Frontal cortex (tissue), 3 donors: ENCODE measurements at regions not wholly inside any gene's neighbourhood (a gene's known extent, or its start where the extent isn't known, plus 50 kb on each side); places are given as distances from the start of the nearest gene placed in this dataset.
"Not testable (repeated sequence)": the region's sequence is repeated elsewhere in the genome, so short reads cannot be mapped to it uniquely, and the experiment has no call there.

ENCODE experiments used
- DNase-seq, 2 donors: peaks; one replicate each; pipeline ENCODE4 v3.0.0; 2012; ENCODE audit warnings: low spot score in 2 of 2
- FAIRE-seq: peaks from 2 replicates; lab custom pipeline; 2012; peaks lifted over from hg19 to GRCh38; lab: Jason Lieb, UNC
- donor health status: control.
- donor health status: control.
- donor health status: control.

- FAIRE-seq (no peak), DNase-seq (no peak)
Measured at GRCh38 chr19:30249911-30250310, 122.3 kb upstream of the ZNF536 start.

GRCh38 chr19:30252214-30252613 lies 120.0 kb upstream of the ZNF536 start:
- FAIRE-seq (no peak), DNase-seq (no peak)

- DNase-seq (no peak), FAIRE-seq (no peak)
Measured at GRCh38 chr19:30253581-30253996, 118.6 kb upstream of the ZNF536 start.

- DNase-seq, result no peak
- no peak for FAIRE-seq
Measured at GRCh38 chr19:30254158-30254557, 118.0 kb upstream of the ZNF536 start.

GRCh38 chr19:30254789-30255188 lies 117.4 kb upstream of the ZNF536 start:
- FAIRE-seq (no peak), DNase-seq (no peak)

GRCh38 chr19:30255791-30256495 lies 116.2 kb upstream of the ZNF536 start:
- DNase-seq, result no peak

GRCh38 chr19:30256496-30256850 lies 115.7 kb upstream of the ZNF536 start:
- no peak for DNase-seq
- no peak for FAIRE-seq

More at GRCh38 chr19:30255791-30256495, 116.2 kb upstream of the ZNF536 start:
- no peak for FAIRE-seq

GRCh38 chr19:30263830-30264381 lies 108.3 kb upstream of the ZNF536 start:
- FAIRE-seq (no peak), DNase-seq (no peak)

GRCh38 chr19:30265918-30266317 lies 106.3 kb upstream of the ZNF536 start:
- DNase-seq, FAIRE-seq: not testable (repeated sequence)

- no peak for FAIRE-seq
- no peak for DNase-seq
Measured at GRCh38 chr19:30266687-30267086, 105.5 kb upstream of the ZNF536 start.

GRCh38 chr19:30267332-30267731 lies 104.9 kb upstream of the ZNF536 start:
- FAIRE-seq (no peak), DNase-seq (no peak)

GRCh38 chr19:30268601-30269000 lies 103.6 kb upstream of the ZNF536 start:
- no peak for FAIRE-seq
- no peak for DNase-seq

GRCh38 chr19:30269638-30270037 lies 102.5 kb upstream of the ZNF536 start:
- DNase-seq (no peak), FAIRE-seq (no peak)

- no peak for DNase-seq
- no peak for FAIRE-seq
Measured at GRCh38 chr19:30271816-30272215, 100.4 kb upstream of the ZNF536 start.

GRCh38 chr19:30272554-30272953 lies 99.6 kb upstream of the ZNF536 start:
- DNase-seq, result no peak
- no peak for FAIRE-seq

GRCh38 chr19:30273184-30273583 lies 99.0 kb upstream of the ZNF536 start:
- FAIRE-seq, result no peak

GRCh38 chr19:30274987-30275386 lies 97.2 kb upstream of the ZNF536 start:
- FAIRE-seq, result no peak
- no peak for DNase-seq

More at GRCh38 chr19:30273184-30273583, 99.0 kb upstream of the ZNF536 start:
- DNase-seq, result no peak

GRCh38 chr19:30276011-30276882 lies 95.9 kb upstream of the ZNF536 start:
- FAIRE-seq (no peak), DNase-seq (no peak)

- DNase-seq (no peak), FAIRE-seq (no peak)
Measured at GRCh38 chr19:30276883-30277280, 95.3 kb upstream of the ZNF536 start.

- DNase-seq (no peak), FAIRE-seq (no peak)
Measured at GRCh38 chr19:30277941-30278881, 94.0 kb upstream of the ZNF536 start.
